ENCODE measurements at regions not wholly inside any gene's neighbourhood (a gene's known extent, or its start where the extent isn't known, plus 50 kb on each side); places are given as distances from the start of the nearest gene placed in this dataset.

DNA sequence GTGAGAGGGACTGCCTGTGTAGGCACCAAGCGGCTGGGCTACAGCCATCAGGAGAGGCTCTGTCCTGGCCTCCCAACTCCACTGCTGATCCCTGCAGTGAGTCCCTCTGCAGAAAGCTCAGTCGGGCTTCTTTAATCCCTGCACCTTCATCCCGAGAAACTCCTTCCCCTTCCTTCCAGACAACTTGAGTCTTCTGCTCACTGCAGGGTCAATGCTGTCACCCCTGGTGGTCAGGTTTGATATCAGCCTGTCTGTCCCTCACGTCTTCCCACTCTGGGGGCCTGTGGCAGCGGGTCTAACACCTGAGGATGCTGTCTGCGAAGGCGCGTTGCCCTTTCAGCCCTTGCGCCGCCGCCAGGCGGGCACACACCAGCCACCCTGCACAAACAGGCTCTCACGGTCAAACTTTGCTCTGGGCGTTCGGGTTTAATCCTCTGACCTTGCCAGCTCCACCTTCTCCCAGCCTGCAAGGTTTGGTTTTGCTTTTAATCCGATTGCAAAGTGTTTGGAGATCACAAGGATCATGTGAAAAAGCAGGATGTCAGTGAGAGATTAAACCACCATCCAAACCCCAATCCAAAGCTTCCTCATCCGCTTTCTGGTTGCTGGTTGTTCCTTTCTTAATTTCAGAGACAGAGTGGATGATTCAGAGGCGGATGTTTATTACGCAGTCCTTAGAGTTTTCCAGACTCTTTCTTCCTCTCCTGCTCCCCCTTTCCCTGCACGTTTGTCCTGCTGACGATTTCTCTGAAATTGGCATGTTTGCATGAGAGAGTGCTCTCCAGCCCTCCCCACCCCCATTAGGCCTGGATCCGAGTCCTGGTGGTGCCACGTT, 74.8 kb upstream of the SLC34A2 start:
- TF ChIP-seq GATA3 (IDR thresholded peaks at IDR 0.05; ENCODE audit: low read depth, low read length) (no peak), GATA2 (IDR thresholded peaks at IDR 0.05; ENCODE audit: low read depth, low read length) (no peak)

DNA sequence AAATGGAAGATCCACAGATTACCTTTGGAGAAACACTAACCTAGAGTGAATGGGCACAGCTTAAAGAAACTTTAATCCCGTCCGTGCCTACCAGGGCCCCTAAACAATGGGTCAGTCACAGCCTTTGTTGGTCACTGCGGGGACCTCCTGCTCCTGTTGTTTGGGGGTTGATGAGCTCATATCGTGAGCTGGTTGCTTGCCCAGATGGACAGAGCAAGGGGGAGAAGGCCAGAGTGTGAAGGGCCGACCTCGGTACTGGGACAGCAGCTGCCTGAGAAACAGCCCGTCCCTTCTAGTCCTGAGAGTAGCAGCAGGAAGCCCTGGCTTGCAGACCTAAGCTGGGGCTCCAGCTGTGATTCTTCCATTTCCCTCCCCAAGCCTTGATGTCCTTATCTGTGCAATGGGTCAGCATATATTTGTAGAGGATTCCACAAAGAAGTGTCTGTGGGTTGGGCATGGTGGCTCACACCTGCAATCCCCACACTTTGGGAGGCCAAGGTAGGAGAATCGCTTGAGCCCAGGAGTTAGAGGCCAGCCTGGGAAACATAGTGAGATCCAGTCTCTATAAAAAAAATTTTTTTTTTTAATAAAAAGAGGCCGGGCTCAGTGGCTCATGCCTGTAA, 69.6 kb upstream of the SLC34A2 start:
- TF ChIP-seq GATA2 (IDR thresholded peaks at IDR 0.05; ENCODE audit: low read depth, low read length) = no peak
- no peak for TF ChIP-seq GATA3 (IDR thresholded peaks at IDR 0.05; ENCODE audit: low read depth, low read length)

DNA sequence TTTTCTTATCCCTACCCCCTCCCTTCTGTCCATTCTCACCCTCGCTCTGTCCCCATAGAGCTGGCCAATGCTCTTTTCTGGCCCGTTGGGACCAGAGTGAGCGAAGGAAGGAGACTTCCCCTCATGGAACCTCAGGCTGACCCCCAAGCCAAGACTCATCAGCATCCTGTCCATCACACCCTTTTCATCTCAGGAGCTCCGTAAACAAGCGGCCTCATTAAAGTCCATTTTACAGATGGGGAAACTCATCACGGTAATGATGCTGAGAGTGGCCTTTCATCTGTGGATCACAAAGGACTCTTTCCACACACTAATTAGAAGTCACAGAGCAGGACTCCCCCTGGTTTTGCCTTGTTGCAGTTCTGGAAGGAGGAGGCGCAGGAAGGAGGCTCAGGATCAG, 67.4 kb upstream of the SLC34A2 start:
- TF ChIP-seq GATA3 (IDR thresholded peaks at IDR 0.05; ENCODE audit: low read depth, low read length) (no peak), GATA2 (IDR thresholded peaks at IDR 0.05; ENCODE audit: low read depth, low read length) (no peak)

DNA sequence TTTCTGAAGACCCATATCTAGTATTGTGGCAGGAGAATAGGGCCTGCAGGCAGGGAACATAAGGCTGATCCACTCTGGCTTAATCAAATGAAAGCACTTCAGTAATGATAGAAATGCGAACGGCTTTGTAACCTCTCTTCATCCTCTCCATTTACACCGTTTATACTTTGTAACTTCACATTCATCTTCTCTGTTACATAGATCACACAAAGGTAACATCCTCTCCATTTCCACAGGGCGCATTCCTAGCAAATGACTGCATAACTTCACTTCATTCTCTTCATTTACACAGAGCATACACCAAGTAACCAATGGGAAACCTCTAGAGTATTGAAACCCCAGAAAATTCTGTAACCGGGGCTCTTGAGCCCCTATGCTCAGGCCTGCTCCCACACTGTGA, 65.5 kb upstream of the SLC34A2 start:
- no peak for TF ChIP-seq GATA3 (IDR thresholded peaks at IDR 0.05; ENCODE audit: low read depth, low read length)
- TF ChIP-seq GATA2 (IDR thresholded peaks at IDR 0.05; ENCODE audit: low read depth, low read length) = no peak

DNA sequence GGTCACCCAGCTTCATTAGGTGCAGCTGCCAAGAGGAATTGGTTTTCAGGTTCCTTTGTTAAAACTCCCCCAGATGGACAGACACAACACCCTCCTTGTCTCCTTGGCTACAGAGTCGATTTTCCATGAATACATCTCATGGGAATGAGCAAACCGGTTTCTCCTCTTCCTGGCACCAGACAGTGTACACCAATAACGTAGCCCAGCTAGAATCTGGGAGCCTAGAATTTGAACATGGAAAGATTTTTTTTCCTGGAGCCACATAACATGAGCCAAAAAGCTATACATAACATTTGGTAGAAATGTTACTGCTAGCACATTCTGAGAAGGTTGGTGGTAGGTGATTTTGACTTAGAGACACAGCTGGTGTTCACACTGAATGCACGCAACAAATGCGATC, 62.9 kb upstream of the SLC34A2 start:
- TF ChIP-seq GATA3 (IDR thresholded peaks at IDR 0.05; ENCODE audit: low read depth, low read length) (no peak), GATA2 (IDR thresholded peaks at IDR 0.05; ENCODE audit: low read depth, low read length) (no peak)

All from SH-SY5Y (cell line).